Testis (tissue), 2 donors: ENCODE measurements at regions not wholly inside any gene's neighbourhood (a gene's known extent, or its start where the extent isn't known, plus 50 kb on each side); places are given as distances from the start of the nearest gene placed in this dataset.
"Not testable (repeated sequence)": the region's sequence is repeated elsewhere in the genome, so short reads cannot be mapped to it uniquely, and the experiment has no call there.

Source experiments
- POLR2A ChIP-seq: fragments of 450-650 bp; IDR thresholded peaks from one replicate; pipeline ENCODE4 v1.6.1; 2017; ENCODE audit warnings: antibody characterized with exemption, mild to moderate bottlenecking, moderate library complexity
- TF ChIP-seq, protein P1 (sequence below), 3 experiments: fragments of 450-650 bp in 2 of 3; fragments of 200-600 bp in 1 of 3; sonication (generic) in 1 of 3; IDR thresholded peaks; one replicate each; pipeline ENCODE4 v1.5.1; 2016 to 2019; ENCODE audit warnings: antibody characterized with exemption in 3 of 3, mild to moderate bottlenecking in 2 of 3, moderate library complexity in 1 of 3

DNA sequence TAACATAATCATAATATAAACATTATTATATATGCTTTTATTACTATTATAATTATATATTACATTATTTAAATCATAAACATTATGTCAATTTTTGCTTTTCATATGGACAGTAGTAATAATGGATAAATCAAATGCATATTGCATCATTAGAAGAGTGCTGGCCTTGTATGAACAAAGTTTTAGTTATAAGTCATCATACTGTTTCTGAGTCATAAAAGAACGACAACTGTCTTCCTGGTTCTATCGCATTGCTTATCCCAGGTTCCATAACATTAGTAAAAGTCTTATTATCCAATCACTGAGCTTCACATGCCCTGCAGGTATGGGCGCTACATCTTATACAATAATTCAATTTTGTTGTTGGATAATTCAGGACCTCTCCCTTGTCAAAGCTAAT, 225.8 kb downstream of the SPATA31A1 start:
- TF ChIP-seq, protein P1, sequence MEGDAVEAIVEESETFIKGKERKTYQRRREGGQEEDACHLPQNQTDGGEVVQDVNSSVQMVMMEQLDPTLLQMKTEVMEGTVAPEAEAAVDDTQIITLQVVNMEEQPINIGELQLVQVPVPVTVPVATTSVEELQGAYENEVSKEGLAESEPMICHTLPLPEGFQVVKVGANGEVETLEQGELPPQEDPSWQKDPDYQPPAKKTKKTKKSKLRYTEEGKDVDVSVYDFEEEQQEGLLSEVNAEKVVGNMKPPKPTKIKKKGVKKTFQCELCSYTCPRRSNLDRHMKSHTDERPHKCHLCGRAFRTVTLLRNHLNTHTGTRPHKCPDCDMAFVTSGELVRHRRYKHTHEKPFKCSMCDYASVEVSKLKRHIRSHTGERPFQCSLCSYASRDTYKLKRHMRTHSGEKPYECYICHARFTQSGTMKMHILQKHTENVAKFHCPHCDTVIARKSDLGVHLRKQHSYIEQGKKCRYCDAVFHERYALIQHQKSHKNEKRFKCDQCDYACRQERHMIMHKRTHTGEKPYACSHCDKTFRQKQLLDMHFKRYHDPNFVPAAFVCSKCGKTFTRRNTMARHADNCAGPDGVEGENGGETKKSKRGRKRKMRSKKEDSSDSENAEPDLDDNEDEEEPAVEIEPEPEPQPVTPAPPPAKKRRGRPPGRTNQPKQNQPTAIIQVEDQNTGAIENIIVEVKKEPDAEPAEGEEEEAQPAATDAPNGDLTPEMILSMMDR (IDR thresholded peaks at IDR 0.05), result not testable (repeated sequence)
- TF ChIP-seq POLR2A, result not testable (repeated sequence)
